NB4 (cell line): ENCODE measurements at regions not wholly inside any gene's neighbourhood (a gene's known extent, or its start where the extent isn't known, plus 50 kb on each side); places are given as distances from the start of the nearest gene placed in this dataset.

Source experiments
- POLR2A ChIP-seq: IDR thresholded peaks from 2 replicates; pipeline ENCODE4 v1.6.1; 2011; ENCODE audit warnings: mild to moderate bottlenecking; ENCODE audit not compliant: insufficient read length; ENCODE audit errors: extremely low read depth
- TF ChIP-seq, protein P1 (sequence below): IDR thresholded peaks from one replicate; pipeline ENCODE4 v1.5.1; 2012; ENCODE audit warnings: low read depth, low read length
- TF ChIP-seq, protein P2 (sequence below): IDR thresholded peaks from 2 replicates; pipeline ENCODE4 v1.6.1; 2011; ENCODE audit warnings: low read depth, low read length

DNA sequence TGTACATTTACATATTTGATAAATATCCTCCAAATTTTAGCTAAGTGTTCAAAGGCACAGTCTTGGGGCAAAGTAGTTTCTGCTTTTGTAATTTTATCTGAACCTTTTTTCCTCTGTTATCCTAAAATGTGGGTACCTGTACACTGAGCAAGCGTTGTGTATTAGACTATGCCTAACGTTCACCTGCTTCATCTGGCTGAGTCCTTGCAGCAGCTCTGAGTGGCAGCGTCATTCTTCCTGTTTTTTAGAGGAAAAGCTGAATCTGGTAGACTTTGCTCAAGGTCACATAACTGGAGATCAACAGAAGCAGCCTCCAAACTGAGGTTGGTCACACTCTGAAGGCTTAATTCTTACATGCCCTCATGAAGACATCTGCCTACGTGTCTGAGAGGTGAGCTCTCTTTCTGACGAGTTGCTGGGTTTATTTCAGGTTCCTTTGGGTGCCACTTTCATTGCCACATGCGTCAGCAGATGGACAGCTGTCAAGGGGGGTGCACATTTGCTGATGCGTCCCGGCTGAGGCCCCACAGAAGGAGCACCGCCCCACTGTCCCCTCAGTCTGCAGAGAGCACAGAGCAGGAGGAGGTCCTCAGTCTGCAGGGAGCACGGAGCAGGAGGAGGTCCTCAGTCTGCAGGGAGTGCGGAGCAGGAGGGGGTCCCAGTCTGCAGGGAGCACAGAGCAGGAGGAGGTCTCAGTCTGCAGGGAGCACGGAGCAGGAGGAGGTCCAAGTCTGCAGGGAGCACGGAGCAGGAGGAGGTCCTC lies 406.5 kb upstream of the SHH start:
- TF ChIP-seq, protein P1, sequence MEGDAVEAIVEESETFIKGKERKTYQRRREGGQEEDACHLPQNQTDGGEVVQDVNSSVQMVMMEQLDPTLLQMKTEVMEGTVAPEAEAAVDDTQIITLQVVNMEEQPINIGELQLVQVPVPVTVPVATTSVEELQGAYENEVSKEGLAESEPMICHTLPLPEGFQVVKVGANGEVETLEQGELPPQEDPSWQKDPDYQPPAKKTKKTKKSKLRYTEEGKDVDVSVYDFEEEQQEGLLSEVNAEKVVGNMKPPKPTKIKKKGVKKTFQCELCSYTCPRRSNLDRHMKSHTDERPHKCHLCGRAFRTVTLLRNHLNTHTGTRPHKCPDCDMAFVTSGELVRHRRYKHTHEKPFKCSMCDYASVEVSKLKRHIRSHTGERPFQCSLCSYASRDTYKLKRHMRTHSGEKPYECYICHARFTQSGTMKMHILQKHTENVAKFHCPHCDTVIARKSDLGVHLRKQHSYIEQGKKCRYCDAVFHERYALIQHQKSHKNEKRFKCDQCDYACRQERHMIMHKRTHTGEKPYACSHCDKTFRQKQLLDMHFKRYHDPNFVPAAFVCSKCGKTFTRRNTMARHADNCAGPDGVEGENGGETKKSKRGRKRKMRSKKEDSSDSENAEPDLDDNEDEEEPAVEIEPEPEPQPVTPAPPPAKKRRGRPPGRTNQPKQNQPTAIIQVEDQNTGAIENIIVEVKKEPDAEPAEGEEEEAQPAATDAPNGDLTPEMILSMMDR, result no peak
- TF ChIP-seq POLR2A, result no peak
- TF ChIP-seq, protein P2, sequence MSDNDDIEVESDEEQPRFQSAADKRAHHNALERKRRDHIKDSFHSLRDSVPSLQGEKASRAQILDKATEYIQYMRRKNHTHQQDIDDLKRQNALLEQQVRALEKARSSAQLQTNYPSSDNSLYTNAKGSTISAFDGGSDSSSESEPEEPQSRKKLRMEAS, result no peak
